ENCODE measurements at regions not wholly inside any gene's neighbourhood (a gene's known extent, or its start where the extent isn't known, plus 50 kb on each side); places are given as distances from the start of the nearest gene placed in this dataset.
A peak's percentile ranks its signal among the peaks of the same experiment; 100 is the strongest.

GRCh38 chr10:61136139-61136538 is 192.2 kb upstream of the RHOBTB1 start:
- H2AFZ ChIP-seq (ENCODE audit: low read length) = no peak overlapping the region
- H3K27ac ChIP-seq (ENCODE audit: insufficient read depth, low read length) = no peak overlapping the region
- no peaks in the 10 kb centered on the region for H3K36me3 ChIP-seq (ENCODE audit: control insufficient read depth, insufficient read depth, low read length)
- H3K4me1 ChIP-seq (ENCODE audit: control insufficient read depth, extremely low read depth, insufficient read depth, low read length) = no peaks in the 10 kb centered on the region
- H3K27me3 ChIP-seq (ENCODE audit: control insufficient read depth, insufficient read depth, low read length) = peaks cover 2% of the 10 kb centered on the region
- no peak overlapping the region for H3K4me2 ChIP-seq (ENCODE audit: extremely low read depth, insufficient read depth, low read length)
- DNase-seq (ENCODE audit: low read depth in 2 of 2) = peak in 1 of 2 donors; percentile 46
- H3K4me3 ChIP-seq (replicated peaks in 1 of 4; ENCODE audit: control extremely low read depth in 1 of 4, insufficient read depth in 1 of 4, low read depth in 3 of 4, low read length in 4 of 4) = no peak overlapping the region
- TF ChIP-seq EZH2 (IDR thresholded peaks at IDR 0.05; ENCODE audit: low read length, missing control alignments) = no peak
- TF ChIP-seq CTCF (conservative IDR thresholded peaks at IDR 0.05 in 1 of 2, IDR thresholded peaks at IDR 0.05 in 1 of 2; ENCODE audit: low read depth in 1 of 2, low read length in 2 of 2) = no peak
- H3K9me3 ChIP-seq (ENCODE audit: control insufficient read depth, insufficient read depth, low read depth, low read length) = no peaks in the 10 kb centered on the region
- no peaks in the 10 kb centered on the region for H3K79me2 ChIP-seq (ENCODE audit: control insufficient read depth, insufficient read depth, low read length)
- no peaks in the 10 kb centered on the region for H4K20me1 ChIP-seq (ENCODE audit: control insufficient read depth, extremely low read depth, insufficient read depth, low read length)
- no peak overlapping the region for H3K9ac ChIP-seq (ENCODE audit: insufficient read depth, low read length)

GRCh38 chr10:61135276-61135721 is 191.3 kb upstream of the RHOBTB1 start:
- H3K9ac ChIP-seq (ENCODE audit: insufficient read depth, low read length) = no peak overlapping the region
- no peaks in the 10 kb centered on the region for H3K36me3 ChIP-seq (ENCODE audit: control insufficient read depth, insufficient read depth, low read length)
- H3K27me3 ChIP-seq (ENCODE audit: control insufficient read depth, insufficient read depth, low read length) = peaks cover 2% of the 10 kb centered on the region
- H3K27ac ChIP-seq (ENCODE audit: insufficient read depth, low read length) = no peak overlapping the region
- no peaks in the 10 kb centered on the region for H4K20me1 ChIP-seq (ENCODE audit: control insufficient read depth, extremely low read depth, insufficient read depth, low read length)
- H3K9me3 ChIP-seq (ENCODE audit: control insufficient read depth, insufficient read depth, low read depth, low read length) = no peaks in the 10 kb centered on the region
- no peak overlapping the region for H3K4me3 ChIP-seq (replicated peaks in 1 of 4; ENCODE audit: control extremely low read depth in 1 of 4, insufficient read depth in 1 of 4, low read depth in 3 of 4, low read length in 4 of 4)
- H3K4me2 ChIP-seq (ENCODE audit: extremely low read depth, insufficient read depth, low read length) = no peak overlapping the region
- TF ChIP-seq CTCF (conservative IDR thresholded peaks at IDR 0.05 in 1 of 2, IDR thresholded peaks at IDR 0.05 in 1 of 2; ENCODE audit: low read depth in 1 of 2, low read length in 2 of 2) (no peak), EZH2 (IDR thresholded peaks at IDR 0.05; ENCODE audit: low read length, missing control alignments) (no peak)
- no peaks in the 10 kb centered on the region for H3K79me2 ChIP-seq (ENCODE audit: control insufficient read depth, insufficient read depth, low read length)
- no peak for DNase-seq (ENCODE audit: low read depth in 2 of 2)
- H3K4me1 ChIP-seq (ENCODE audit: control insufficient read depth, extremely low read depth, insufficient read depth, low read length) = no peaks in the 10 kb centered on the region
- no peak overlapping the region for H2AFZ ChIP-seq (ENCODE audit: low read length)

GRCh38 chr10:61130366-61130765 is 186.4 kb upstream of the RHOBTB1 start:
- Histone ChIP-seq H4K20me1 (ENCODE audit: control insufficient read depth, extremely low read depth, insufficient read depth, low read length) (no peaks in the 10 kb centered on the region), H3K9me3 (ENCODE audit: control insufficient read depth, insufficient read depth, low read depth, low read length) (no peaks in the 10 kb centered on the region), H2AFZ (ENCODE audit: low read length) (no peak overlapping the region), H3K9ac (ENCODE audit: insufficient read depth, low read length) (no peak overlapping the region), H3K79me2 (ENCODE audit: control insufficient read depth, insufficient read depth, low read length) (no peaks in the 10 kb centered on the region), H3K36me3 (ENCODE audit: control insufficient read depth, insufficient read depth, low read length) (no peaks in the 10 kb centered on the region), H3K4me3 (replicated peaks in 1 of 4; ENCODE audit: control extremely low read depth in 1 of 4, insufficient read depth in 1 of 4, low read depth in 3 of 4, low read length in 4 of 4) (no peak overlapping the region), H3K27ac (ENCODE audit: insufficient read depth, low read length) (no peak overlapping the region), H3K4me2 (ENCODE audit: extremely low read depth, insufficient read depth, low read length) (no peak overlapping the region), H3K27me3 (ENCODE audit: control insufficient read depth, insufficient read depth, low read length) (peaks cover 2% of the 10 kb centered on the region), H3K4me1 (ENCODE audit: control insufficient read depth, extremely low read depth, insufficient read depth, low read length) (no peaks in the 10 kb centered on the region)
- DNase-seq (ENCODE audit: low read depth in 2 of 2) = peak; percentile 13 to 69
- TF ChIP-seq CTCF (conservative IDR thresholded peaks at IDR 0.05 in 1 of 2, IDR thresholded peaks at IDR 0.05 in 1 of 2; ENCODE audit: low read depth in 1 of 2, low read length in 2 of 2) = no peak
- TF ChIP-seq EZH2 (IDR thresholded peaks at IDR 0.05; ENCODE audit: low read length, missing control alignments) = no peak

All from fibroblast of lung (primary cell).